ENCODE measurements at regions not wholly inside any gene's neighbourhood (a gene's known extent, or its start where the extent isn't known, plus 50 kb on each side); places are given as distances from the start of the nearest gene placed in this dataset.

- TF ChIP-seq, protein P1, sequence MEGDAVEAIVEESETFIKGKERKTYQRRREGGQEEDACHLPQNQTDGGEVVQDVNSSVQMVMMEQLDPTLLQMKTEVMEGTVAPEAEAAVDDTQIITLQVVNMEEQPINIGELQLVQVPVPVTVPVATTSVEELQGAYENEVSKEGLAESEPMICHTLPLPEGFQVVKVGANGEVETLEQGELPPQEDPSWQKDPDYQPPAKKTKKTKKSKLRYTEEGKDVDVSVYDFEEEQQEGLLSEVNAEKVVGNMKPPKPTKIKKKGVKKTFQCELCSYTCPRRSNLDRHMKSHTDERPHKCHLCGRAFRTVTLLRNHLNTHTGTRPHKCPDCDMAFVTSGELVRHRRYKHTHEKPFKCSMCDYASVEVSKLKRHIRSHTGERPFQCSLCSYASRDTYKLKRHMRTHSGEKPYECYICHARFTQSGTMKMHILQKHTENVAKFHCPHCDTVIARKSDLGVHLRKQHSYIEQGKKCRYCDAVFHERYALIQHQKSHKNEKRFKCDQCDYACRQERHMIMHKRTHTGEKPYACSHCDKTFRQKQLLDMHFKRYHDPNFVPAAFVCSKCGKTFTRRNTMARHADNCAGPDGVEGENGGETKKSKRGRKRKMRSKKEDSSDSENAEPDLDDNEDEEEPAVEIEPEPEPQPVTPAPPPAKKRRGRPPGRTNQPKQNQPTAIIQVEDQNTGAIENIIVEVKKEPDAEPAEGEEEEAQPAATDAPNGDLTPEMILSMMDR (IDR thresholded peaks at IDR 0.05) = no peak
- TF ChIP-seq POLR2A (IDR thresholded peaks at IDR 0.05) = no peak
Measured at GRCh38 chr15:96692826-96693225, 362.3 kb downstream of the NR2F2 start.

Data from prostate gland (tissue), 2 donors.